ENCODE measurements at regions not wholly inside any gene's neighbourhood (a gene's known extent, or its start where the extent isn't known, plus 50 kb on each side); places are given as distances from the start of the nearest gene placed in this dataset.

GRCh38 chr7:156147756-156148504, 335.7 kb upstream of the SHH start:
- no peak for DNase-seq
- 66 to 75% (median 74%) methylated on average over 13 to 15 of the region's 15 CpGs for WGBS, 5 donors
- intact Hi-C loops (cut with DNase I; ENCODE audit: low total_unique reads), result no loop called here

DNA sequence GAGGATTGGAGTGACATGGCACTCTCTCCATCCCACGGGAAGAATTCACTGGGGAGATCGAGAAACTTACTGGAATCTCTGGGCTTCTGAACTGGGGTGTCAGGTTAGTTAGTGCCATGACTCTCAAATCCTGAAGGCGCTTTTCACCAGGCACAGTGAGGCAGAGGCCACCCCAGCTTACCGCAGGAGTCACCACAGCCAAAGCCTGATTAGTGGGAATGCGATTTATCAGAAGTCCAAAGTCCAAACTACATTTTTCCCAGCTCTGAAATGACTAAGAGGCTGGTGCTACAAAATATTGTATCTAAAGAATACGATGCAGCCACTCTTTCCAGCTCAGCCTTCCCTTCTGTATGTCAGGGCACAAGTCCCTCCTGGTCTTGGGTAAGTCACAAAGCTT, 334.8 kb upstream of the SHH start:
- Histone ChIP-seq H3K27ac (no peak overlapping the region), H3K36me3 (no peaks in the 10 kb centered on the region), H3K27me3 (replicated peaks in 1 of 7) (peaks cover 0 to 28% (median 0%) of the 10 kb centered on the region in 7 donors), H3K9me3 (no peaks in the 10 kb centered on the region), H3K4me3 (no peak overlapping the region), H3K4me1 (no peaks in the 10 kb centered on the region)
- intact Hi-C loops (cut with DNase I; ENCODE audit: low total_unique reads), result no loop called here
- no peak for DNase-seq
- WGBS, 5 donors, result 69 to 87% (median 83%) methylated on average over 6 of the region's 6 CpGs
- TF ChIP-seq POLR2AphosphoS5 (IDR thresholded peaks at IDR 0.05), result no peak
- no peak for TF ChIP-seq CTCF (IDR thresholded peaks at IDR 0.05 in 8 of 11, conservative IDR thresholded peaks at IDR 0.05 in 3 of 11)
- TF ChIP-seq POLR2A (IDR thresholded peaks at IDR 0.05), result no peak

More at GRCh38 chr7:156147756-156148504, 335.7 kb upstream of the SHH start:
- Histone ChIP-seq H3K27ac (no peak overlapping the region), H3K9me3 (no peaks in the 10 kb centered on the region), H3K27me3 (replicated peaks in 1 of 7) (peaks cover 0 to 28% (median 0%) of the 10 kb centered on the region in 7 donors), H3K36me3 (no peaks in the 10 kb centered on the region), H3K4me3 (no peak overlapping the region), H3K4me1 (no peaks in the 10 kb centered on the region)
- TF ChIP-seq POLR2A (IDR thresholded peaks at IDR 0.05) (no peak), POLR2AphosphoS5 (IDR thresholded peaks at IDR 0.05) (no peak), CTCF (IDR thresholded peaks at IDR 0.05 in 8 of 11, conservative IDR thresholded peaks at IDR 0.05 in 3 of 11) (no peak)

DNA sequence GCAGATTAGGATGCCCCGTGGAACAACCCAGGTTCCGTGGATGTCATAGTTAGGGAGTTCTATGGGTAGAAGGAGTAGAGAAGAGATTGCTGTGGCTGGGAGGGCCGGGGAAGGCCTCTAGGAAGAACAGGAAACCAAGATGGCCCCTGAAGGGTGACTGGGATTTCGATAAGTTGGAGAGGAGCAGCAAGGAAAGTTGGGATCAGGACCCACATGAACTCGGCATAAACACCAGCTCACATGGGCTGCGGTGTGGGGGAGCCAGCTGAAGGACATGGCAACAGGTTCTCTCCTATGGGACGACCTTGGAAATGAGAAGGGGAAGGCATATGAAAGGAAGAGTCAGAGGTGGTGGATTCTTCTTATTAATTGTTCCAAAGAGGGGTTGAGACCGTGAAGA, 333.7 kb upstream of the SHH start:
- no peaks in the 10 kb centered on the region for H3K36me3 ChIP-seq
- H3K4me1 ChIP-seq, result no peaks in the 10 kb centered on the region
- 68 to 80% (median 76%) methylated on average over 8 of the region's 8 CpGs for WGBS, 5 donors
- no peak for TF ChIP-seq POLR2AphosphoS5 (IDR thresholded peaks at IDR 0.05)
- TF ChIP-seq POLR2A (IDR thresholded peaks at IDR 0.05), result no peak
- no peak for TF ChIP-seq CTCF (IDR thresholded peaks at IDR 0.05 in 8 of 11, conservative IDR thresholded peaks at IDR 0.05 in 3 of 11)
- no peak for DNase-seq
- H3K9me3 ChIP-seq, result no peaks in the 10 kb centered on the region
- H3K4me3 ChIP-seq, result no peak overlapping the region
- H3K27ac ChIP-seq, result no peak overlapping the region
- peaks cover 0 to 28% (median 0%) of the 10 kb centered on the region in 7 donors for H3K27me3 ChIP-seq (replicated peaks in 1 of 7)
- intact Hi-C loops (cut with DNase I; ENCODE audit: low total_unique reads), result no loop called here

DNA sequence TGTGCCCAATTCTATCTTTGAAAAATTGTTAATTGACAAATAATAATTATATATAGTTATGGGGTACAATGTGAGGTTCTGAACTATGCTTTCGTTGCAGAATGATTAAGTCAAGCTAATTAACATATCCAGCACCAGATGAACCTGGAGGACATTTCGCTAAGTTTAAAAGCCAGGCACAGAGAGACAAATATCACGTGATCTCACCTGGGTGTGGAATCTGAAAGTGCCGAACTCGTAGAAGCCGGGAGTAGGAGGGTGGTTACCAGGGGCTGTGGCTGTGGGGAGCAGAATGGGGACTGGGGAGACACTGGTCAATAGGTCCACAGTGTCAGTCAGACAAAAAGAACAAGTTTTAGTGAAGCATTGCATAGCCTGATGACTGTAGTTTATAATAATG, 332.9 kb upstream of the SHH start:
- H3K27me3 ChIP-seq (replicated peaks in 1 of 7), result peaks cover 0 to 23% (median 0%) of the 10 kb centered on the region in 7 donors
- H3K36me3 ChIP-seq, result no peaks in the 10 kb centered on the region
- H3K4me1 ChIP-seq, result no peaks in the 10 kb centered on the region
- DNase-seq, result no peak
- intact Hi-C loops (cut with DNase I; ENCODE audit: low total_unique reads), result no loop called here
- WGBS, 5 donors, result 81 to 92% (median 85%) methylated on average over 6 of the region's 6 CpGs
- no peak overlapping the region for H3K4me3 ChIP-seq
- H3K27ac ChIP-seq, result no peak overlapping the region
- no peaks in the 10 kb centered on the region for H3K9me3 ChIP-seq
- TF ChIP-seq CTCF (IDR thresholded peaks at IDR 0.05 in 8 of 11, conservative IDR thresholded peaks at IDR 0.05 in 3 of 11) (no peak), POLR2A (IDR thresholded peaks at IDR 0.05) (no peak), POLR2AphosphoS5 (IDR thresholded peaks at IDR 0.05) (no peak)
